IMR-90 (cell line): ENCODE measurements at regions not wholly inside any gene's neighbourhood (a gene's known extent, or its start where the extent isn't known, plus 50 kb on each side); places are given as distances from the start of the nearest gene placed in this dataset.
A peak's percentile ranks its signal among the peaks of the same experiment; 100 is the strongest.

ENCODE experiments used
- MAFK ChIP-seq: IDR thresholded peaks from 2 replicates; pipeline ENCODE4 v1.6.1; 2012; ENCODE audit warnings: low read depth, low read length, improper control_type of control experiment
- NFE2L2 ChIP-seq: fragments of 150-350 bp; IDR thresholded peaks from 2 replicates; pipeline ENCODE4 v1.6.1; 2016; ENCODE audit warnings: low read depth, mild to moderate bottlenecking, low read length
- POLR2A ChIP-seq: IDR thresholded peaks from 2 replicates; pipeline ENCODE4 v1.6.1; 2012; ENCODE audit warnings: mild to moderate bottlenecking, low read depth, low read length
- RAD21 ChIP-seq: IDR thresholded peaks from 2 replicates; pipeline ENCODE4 v1.6.1; 2012; ENCODE audit warnings: low read length, improper control_type of control experiment
- RFX5 ChIP-seq: IDR thresholded peaks from 2 replicates; pipeline ENCODE4 v1.8.0; 2012; ENCODE audit warnings: low read depth, mild to moderate bottlenecking, low read length, moderate library complexity
- TF ChIP-seq, protein P1 (sequence below): conservative IDR thresholded peaks from 2 replicates; pipeline ENCODE4 v1.5.1; 2012; ENCODE audit warnings: mild to moderate bottlenecking, low read depth, low read length, improper control_type of control experiment
- TF ChIP-seq, protein P2 (sequence below): fragments of 150-350 bp; IDR thresholded peaks from 2 replicates; pipeline ENCODE4 v1.6.1; 2017; ENCODE audit warnings: mild to moderate bottlenecking, antibody characterized with exemption, low read length, low read depth
- TF ChIP-seq, protein P3 (sequence below): fragments of 150-350 bp; IDR thresholded peaks from 2 replicates; pipeline ENCODE4 v1.6.1; 2016; ENCODE audit warnings: low read depth, mild to moderate bottlenecking, low read length, moderate library complexity, borderline replicate concordance

DNA sequence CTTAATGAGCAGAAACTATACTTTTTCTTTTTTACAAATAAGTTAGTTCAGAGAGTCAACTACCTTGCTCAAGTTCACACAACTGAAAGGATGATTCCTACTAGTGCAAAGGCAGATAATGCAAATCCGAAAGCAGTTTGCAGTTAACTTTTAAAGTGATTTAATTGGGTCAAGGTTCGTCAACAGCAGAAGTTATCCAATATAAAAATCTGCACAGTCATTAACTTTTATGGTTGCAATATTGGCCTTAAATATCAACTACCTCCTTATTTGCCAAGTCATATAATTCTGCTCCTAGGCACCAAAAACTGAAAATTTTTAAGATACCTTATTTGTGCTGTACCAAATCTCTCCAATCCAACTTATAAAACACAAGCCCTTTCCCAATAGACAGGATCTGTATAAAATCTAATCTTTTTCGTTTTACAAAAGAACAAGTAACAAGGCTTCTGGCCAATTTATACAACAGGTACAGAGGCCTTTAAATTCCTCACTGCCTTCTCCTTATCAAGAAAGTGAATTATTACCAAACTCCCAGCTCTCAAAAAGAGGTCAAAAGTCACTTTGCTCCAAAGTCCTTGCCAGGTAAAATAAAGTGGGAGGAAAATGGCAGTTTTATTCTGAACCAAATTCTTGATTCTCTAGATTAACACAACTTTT is 416.6 kb upstream of the NECTIN3 start:
- TF ChIP-seq, protein P1, sequence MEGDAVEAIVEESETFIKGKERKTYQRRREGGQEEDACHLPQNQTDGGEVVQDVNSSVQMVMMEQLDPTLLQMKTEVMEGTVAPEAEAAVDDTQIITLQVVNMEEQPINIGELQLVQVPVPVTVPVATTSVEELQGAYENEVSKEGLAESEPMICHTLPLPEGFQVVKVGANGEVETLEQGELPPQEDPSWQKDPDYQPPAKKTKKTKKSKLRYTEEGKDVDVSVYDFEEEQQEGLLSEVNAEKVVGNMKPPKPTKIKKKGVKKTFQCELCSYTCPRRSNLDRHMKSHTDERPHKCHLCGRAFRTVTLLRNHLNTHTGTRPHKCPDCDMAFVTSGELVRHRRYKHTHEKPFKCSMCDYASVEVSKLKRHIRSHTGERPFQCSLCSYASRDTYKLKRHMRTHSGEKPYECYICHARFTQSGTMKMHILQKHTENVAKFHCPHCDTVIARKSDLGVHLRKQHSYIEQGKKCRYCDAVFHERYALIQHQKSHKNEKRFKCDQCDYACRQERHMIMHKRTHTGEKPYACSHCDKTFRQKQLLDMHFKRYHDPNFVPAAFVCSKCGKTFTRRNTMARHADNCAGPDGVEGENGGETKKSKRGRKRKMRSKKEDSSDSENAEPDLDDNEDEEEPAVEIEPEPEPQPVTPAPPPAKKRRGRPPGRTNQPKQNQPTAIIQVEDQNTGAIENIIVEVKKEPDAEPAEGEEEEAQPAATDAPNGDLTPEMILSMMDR: no peak
- TF ChIP-seq NFE2L2 (peak; percentile 26; the same call in 1 of the 2 replicates), MAFK (0 out of 2 replicates have a peak, but pooled peaks have one; percentile 15), RFX5 (no peak), POLR2A (no peak), RAD21 (no peak)
- TF ChIP-seq, protein P2, sequence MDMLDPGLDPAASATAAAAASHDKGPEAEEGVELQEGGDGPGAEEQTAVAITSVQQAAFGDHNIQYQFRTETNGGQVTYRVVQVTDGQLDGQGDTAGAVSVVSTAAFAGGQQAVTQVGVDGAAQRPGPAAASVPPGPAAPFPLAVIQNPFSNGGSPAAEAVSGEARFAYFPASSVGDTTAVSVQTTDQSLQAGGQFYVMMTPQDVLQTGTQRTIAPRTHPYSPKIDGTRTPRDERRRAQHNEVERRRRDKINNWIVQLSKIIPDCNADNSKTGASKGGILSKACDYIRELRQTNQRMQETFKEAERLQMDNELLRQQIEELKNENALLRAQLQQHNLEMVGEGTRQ: no peak
- TF ChIP-seq, protein P3, sequence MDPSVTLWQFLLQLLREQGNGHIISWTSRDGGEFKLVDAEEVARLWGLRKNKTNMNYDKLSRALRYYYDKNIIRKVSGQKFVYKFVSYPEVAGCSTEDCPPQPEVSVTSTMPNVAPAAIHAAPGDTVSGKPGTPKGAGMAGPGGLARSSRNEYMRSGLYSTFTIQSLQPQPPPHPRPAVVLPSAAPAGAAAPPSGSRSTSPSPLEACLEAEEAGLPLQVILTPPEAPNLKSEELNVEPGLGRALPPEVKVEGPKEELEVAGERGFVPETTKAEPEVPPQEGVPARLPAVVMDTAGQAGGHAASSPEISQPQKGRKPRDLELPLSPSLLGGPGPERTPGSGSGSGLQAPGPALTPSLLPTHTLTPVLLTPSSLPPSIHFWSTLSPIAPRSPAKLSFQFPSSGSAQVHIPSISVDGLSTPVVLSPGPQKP: no peak
